Keratinocyte (primary cell): ENCODE measurements at regions not wholly inside any gene's neighbourhood (a gene's known extent, or its start where the extent isn't known, plus 50 kb on each side); places are given as distances from the start of the nearest gene placed in this dataset.

ENCODE experiments used
- EZH2 ChIP-seq: IDR thresholded peaks from one replicate; pipeline ENCODE4 v1.6.1; 2012; ENCODE audit warnings: inconsistent platforms, mild to moderate bottlenecking, low read length, moderate library complexity
- TF ChIP-seq, protein P1 (sequence below), 3 experiments: IDR thresholded peaks in 1 of 3; conservative IDR thresholded peaks in 1 of 3; optimal IDR thresholded peaks in 1 of 3; 2 replicates in 2 of 3; 3 replicates in 1 of 3; pipeline versions ENCODE3 to v1.5.1; 2011; ENCODE audit warnings: low read length in 3 of 3, mild to moderate bottlenecking in 3 of 3, moderate library complexity in 2 of 3, control low read depth in 1 of 3, inconsistent platforms in 1 of 3; ENCODE audit not compliant: insufficient read depth in 2 of 3; ENCODE audit errors: extremely low read depth in 1 of 3

GRCh38 chr2:134119713-134120405 lies 134.0 kb upstream of the MGAT5 start:
- TF ChIP-seq, protein P1, sequence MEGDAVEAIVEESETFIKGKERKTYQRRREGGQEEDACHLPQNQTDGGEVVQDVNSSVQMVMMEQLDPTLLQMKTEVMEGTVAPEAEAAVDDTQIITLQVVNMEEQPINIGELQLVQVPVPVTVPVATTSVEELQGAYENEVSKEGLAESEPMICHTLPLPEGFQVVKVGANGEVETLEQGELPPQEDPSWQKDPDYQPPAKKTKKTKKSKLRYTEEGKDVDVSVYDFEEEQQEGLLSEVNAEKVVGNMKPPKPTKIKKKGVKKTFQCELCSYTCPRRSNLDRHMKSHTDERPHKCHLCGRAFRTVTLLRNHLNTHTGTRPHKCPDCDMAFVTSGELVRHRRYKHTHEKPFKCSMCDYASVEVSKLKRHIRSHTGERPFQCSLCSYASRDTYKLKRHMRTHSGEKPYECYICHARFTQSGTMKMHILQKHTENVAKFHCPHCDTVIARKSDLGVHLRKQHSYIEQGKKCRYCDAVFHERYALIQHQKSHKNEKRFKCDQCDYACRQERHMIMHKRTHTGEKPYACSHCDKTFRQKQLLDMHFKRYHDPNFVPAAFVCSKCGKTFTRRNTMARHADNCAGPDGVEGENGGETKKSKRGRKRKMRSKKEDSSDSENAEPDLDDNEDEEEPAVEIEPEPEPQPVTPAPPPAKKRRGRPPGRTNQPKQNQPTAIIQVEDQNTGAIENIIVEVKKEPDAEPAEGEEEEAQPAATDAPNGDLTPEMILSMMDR (optimal IDR thresholded peaks at IDR 0.05 in 1 of 3, IDR thresholded peaks at IDR 0.05 in 1 of 3, conservative IDR thresholded peaks at IDR 0.05 in 1 of 3; ENCODE audit: extremely low read depth in 1 of 3, insufficient read depth in 2 of 3, low read length in 3 of 3), result no peak
- no peak for TF ChIP-seq EZH2
